GM18508 (cell line): ENCODE measurements at regions not wholly inside any gene's neighbourhood (a gene's known extent, or its start where the extent isn't known, plus 50 kb on each side); places are given as distances from the start of the nearest gene placed in this dataset.
"Not testable (repeated sequence)": the region's sequence is repeated elsewhere in the genome, so short reads cannot be mapped to it uniquely, and the experiment has no call there.

Experiments
- ATAC-seq: cut with Tn5 transposase; IDR thresholded peaks from one replicate; pipeline ENCODE4 v1.9.1; 2021; ENCODE audit warnings: moderate number of reproducible peaks; ENCODE audit not compliant: insufficient read depth, unreplicated experiment

GRCh38 chr16:17994027-17994426, 342.5 kb downstream of the NPIPA8 start:
- ATAC-seq, result no peak

- no peak for ATAC-seq
Measured at GRCh38 chr16:17992416-17992815, 344.1 kb downstream of the NPIPA8 start.

GRCh38 chr16:17989255-17989654, 347.3 kb downstream of the NPIPA8 start:
- no peak for ATAC-seq

GRCh38 chr16:17988839-17989238, 347.7 kb downstream of the NPIPA8 start:
- no peak for ATAC-seq

GRCh38 chr16:17986991-17987390, 349.5 kb downstream of the NPIPA8 start:
- ATAC-seq, result no peak

- no peak for ATAC-seq
Measured at GRCh38 chr16:17984810-17985209, 351.7 kb downstream of the NPIPA8 start.

- no peak for ATAC-seq
Measured at GRCh38 chr16:17983847-17984639, 352.5 kb downstream of the NPIPA8 start.

GRCh38 chr16:17983114-17983513, 353.4 kb downstream of the NPIPA8 start:
- no peak for ATAC-seq

GRCh38 chr16:17977260-17977659, 359.3 kb downstream of the NPIPA8 start:
- ATAC-seq, result no peak

GRCh38 chr16:17972460-17972943, 364.0 kb downstream of the NPIPA8 start:
- ATAC-seq, result no peak

- ATAC-seq, result no peak
Measured at GRCh38 chr16:17970816-17971331, 365.7 kb downstream of the NPIPA8 start.

- ATAC-seq, result no peak
Measured at GRCh38 chr16:17970157-17970765, 366.3 kb downstream of the NPIPA8 start.

- no peak for ATAC-seq
Measured at GRCh38 chr16:17965133-17965900, 371.2 kb downstream of the NPIPA8 start.

- no peak for ATAC-seq
Measured at GRCh38 chr16:17964196-17964595, 372.3 kb downstream of the NPIPA8 start.

GRCh38 chr16:17963185-17963836, 373.2 kb downstream of the NPIPA8 start:
- peak; percentile 55 for ATAC-seq

GRCh38 chr16:17962726-17963125, 373.8 kb downstream of the NPIPA8 start:
- no peak for ATAC-seq

GRCh38 chr16:17961822-17962221, 374.7 kb downstream of the NPIPA8 start:
- not testable (repeated sequence) for ATAC-seq

- ATAC-seq, result no peak
Measured at GRCh38 chr16:17951378-17951777, 385.2 kb downstream of the NPIPA8 start.

GRCh38 chr16:17949982-17950250, 386.6 kb downstream of the NPIPA8 start:
- ATAC-seq, result no peak

- ATAC-seq, result no peak
Measured at GRCh38 chr16:17949141-17949981, 387.2 kb downstream of the NPIPA8 start.
